Testis (tissue), 2 donors: ENCODE measurements at regions not wholly inside any gene's neighbourhood (a gene's known extent, or its start where the extent isn't known, plus 50 kb on each side); places are given as distances from the start of the nearest gene placed in this dataset.

Experiments used
- DNase-seq: peaks from one replicate; pipeline ENCODE4 v3.0.0-alpha.2; 2019
- H3K27ac ChIP-seq, 2 donors: fragments of 200-600 bp; sonication (generic); one replicate each; pipeline ENCODE4 v1.5.1; 2019
- H3K27me3 ChIP-seq: fragments of 200-600 bp; sonication (generic); one replicate; pipeline ENCODE4 v1.5.1; 2019
- H3K36me3 ChIP-seq: fragments of 200-600 bp; sonication (generic); one replicate; pipeline ENCODE4 v1.5.1; 2017; ENCODE audit warnings: low read depth; ENCODE audit errors: missing control alignments
- H3K4me1 ChIP-seq: fragments of 200-600 bp; sonication (generic); one replicate; pipeline ENCODE4 v1.5.1; 2019
- H3K4me3 ChIP-seq, 2 donors: fragments of 200-600 bp; sonication (generic); one replicate each; pipeline ENCODE4 v1.5.1; 2017 to 2019
- H3K9me3 ChIP-seq: fragments of 200-600 bp; sonication (generic); one replicate; pipeline ENCODE4 v1.5.1; 2017
- CTCF ChIP-seq, 3 experiments: fragments of 450-650 bp in 2 of 3; fragments of 200-600 bp in 1 of 3; sonication (generic) in 1 of 3; IDR thresholded peaks; one replicate each; pipeline ENCODE4 v1.5.1; 2016 to 2019; ENCODE audit warnings: antibody characterized with exemption in 3 of 3, mild to moderate bottlenecking in 2 of 3, moderate library complexity in 1 of 3
- POLR2A ChIP-seq: fragments of 450-650 bp; IDR thresholded peaks from one replicate; pipeline ENCODE4 v1.6.1; 2017; ENCODE audit warnings: antibody characterized with exemption, mild to moderate bottlenecking, moderate library complexity
- WGBS, 2 donors: methylation state at CpG; one replicate each; pipeline ENCODE4 v1.1.5; 2018; 5-methylcytosine and 5-hydroxymethylcytosine counted together
- intact Hi-C: fragments of 100-400 bp; cut with DNase I; formaldehyde crosslinking; loops from one replicate; pipeline ENCODE4 v1.15.1; 2023; ENCODE audit warnings: low total_unique reads

- 75 to 77% methylated on average over 2 of the region's 2 CpGs for WGBS, 2 donors
- intact Hi-C loops, result no loop called here
- no peaks in the 10 kb centered on the region for H3K27me3 ChIP-seq
- no peak overlapping the region for H3K4me3 ChIP-seq
- H3K27ac ChIP-seq, result no peak overlapping the region
- H3K4me1 ChIP-seq, result no peaks in the 10 kb centered on the region
- DNase-seq, result no peak
- no peaks in the 10 kb centered on the region for H3K9me3 ChIP-seq
- no peak for TF ChIP-seq POLR2A
- no peak for TF ChIP-seq CTCF (IDR thresholded peaks at IDR 0.05)
- H3K36me3 ChIP-seq, result no peaks in the 10 kb centered on the region
These were observed 278.7 kb upstream of the ISL1 start for GRCh38 chr5:51104556-51104955.

- H3K27me3 ChIP-seq, result no peaks in the 10 kb centered on the region
- intact Hi-C loops, result no loop called here
- TF ChIP-seq CTCF (IDR thresholded peaks at IDR 0.05) (no peak), POLR2A (no peak)
- H3K27ac ChIP-seq, result no peak overlapping the region
- no peak for DNase-seq
- no peak overlapping the region for H3K4me3 ChIP-seq
- H3K36me3 ChIP-seq, result no peaks in the 10 kb centered on the region
- no peaks in the 10 kb centered on the region for H3K4me1 ChIP-seq
- H3K9me3 ChIP-seq, result no peaks in the 10 kb centered on the region
- 54 to 62% methylated on average over 3 of the region's 3 CpGs for WGBS, 2 donors
These were observed 273.4 kb upstream of the ISL1 start for GRCh38 chr5:51109786-51110410.

- Histone ChIP-seq H3K9me3 (no peaks in the 10 kb centered on the region), H3K4me3 (no peak overlapping the region), H3K4me1 (no peaks in the 10 kb centered on the region), H3K27ac (no peak overlapping the region), H3K36me3 (no peaks in the 10 kb centered on the region), H3K27me3 (no peaks in the 10 kb centered on the region)
- no peak for TF ChIP-seq POLR2A
- TF ChIP-seq CTCF (IDR thresholded peaks at IDR 0.05), result no peak
- no peak for DNase-seq
- intact Hi-C loops, result no loop called here
These were observed 252.0 kb upstream of the ISL1 start for GRCh38 chr5:51131266-51131665.

- Histone ChIP-seq H3K27ac (no peak overlapping the region), H3K27me3 (no peaks in the 10 kb centered on the region), H3K4me3 (no peak overlapping the region), H3K36me3 (no peaks in the 10 kb centered on the region), H3K9me3 (no peaks in the 10 kb centered on the region), H3K4me1 (no peaks in the 10 kb centered on the region)
- no peak for DNase-seq
- WGBS, 2 donors, result 59 to 66% methylated on average over 2 of the region's 2 CpGs
- TF ChIP-seq CTCF (IDR thresholded peaks at IDR 0.05) (no peak), POLR2A (no peak)
- intact Hi-C loops, result no loop called here
These were observed 245.1 kb upstream of the ISL1 start for GRCh38 chr5:51138164-51138563.

GRCh38 chr5:51148437-51148836 lies 234.8 kb upstream of the ISL1 start:
- 86 to 91% methylated on average over 2 of the region's 2 CpGs for WGBS, 2 donors
- Histone ChIP-seq H3K36me3 (no peaks in the 10 kb centered on the region), H3K27me3 (no peaks in the 10 kb centered on the region), H3K9me3 (no peaks in the 10 kb centered on the region), H3K4me1 (no peaks in the 10 kb centered on the region), H3K4me3 (no peak overlapping the region), H3K27ac (no peak overlapping the region)
- no peak for DNase-seq
- intact Hi-C loops, result no loop called here
- TF ChIP-seq POLR2A (no peak), CTCF (IDR thresholded peaks at IDR 0.05) (no peak)
